Thymus (tissue), 11 donors: ENCODE measurements at regions not wholly inside any gene's neighbourhood (a gene's known extent, or its start where the extent isn't known, plus 50 kb on each side); places are given as distances from the start of the nearest gene placed in this dataset.

Experiments
- DNase-seq, 9 donors: peaks; one replicate each; pipeline ENCODE4 v3.0.0-alpha.2; 2013; ENCODE audit warnings: low spot score in 9 of 9, low read depth in 6 of 9, missing footprints in 1 of 9
- H3K27ac ChIP-seq, 2 donors: one replicate each; pipeline ENCODE4 v1.5.1; 2013; ENCODE audit warnings: control low read depth in 1 of 2, low read depth in 1 of 2, low read length in 1 of 2, mild to moderate bottlenecking in 1 of 2, moderate library complexity in 1 of 2
- H3K27me3 ChIP-seq, 2 donors: one replicate each; pipeline ENCODE4 v1.5.1; 2013; ENCODE audit warnings: low read length in 1 of 2; ENCODE audit not compliant: control insufficient read depth in 2 of 2, insufficient read depth in 1 of 2
- H3K36me3 ChIP-seq, 2 donors: one replicate each; pipeline ENCODE4 v1.5.1; 2013; ENCODE audit warnings: low read length in 1 of 2, mild to moderate bottlenecking in 1 of 2, moderate library complexity in 1 of 2; ENCODE audit not compliant: control insufficient read depth in 2 of 2, insufficient read depth in 2 of 2
- H3K4me1 ChIP-seq, 2 donors: one replicate each; pipeline ENCODE4 v1.5.1; 2013; ENCODE audit warnings: low read length in 2 of 2; ENCODE audit not compliant: control insufficient read depth in 2 of 2, insufficient read depth in 2 of 2
- H3K4me3 ChIP-seq, 2 donors: one replicate each; pipeline ENCODE4 v1.5.1; 2013; ENCODE audit warnings: low read length in 2 of 2, control low read depth in 1 of 2, mild to moderate bottlenecking in 1 of 2
- H3K9me3 ChIP-seq, 2 donors: one replicate each; pipeline ENCODE4 v1.5.1; 2013; ENCODE audit warnings: low read length in 1 of 2, mild to moderate bottlenecking in 1 of 2; ENCODE audit not compliant: control insufficient read depth in 2 of 2, insufficient read depth in 1 of 2
- WGBS: extraction: QIAGEN DNeasy Blood & Tissue Kit; methylation state at CpG from one replicate; pipeline ENCODE4 v1.1.7; 2013; 5-methylcytosine and 5-hydroxymethylcytosine counted together
- donor health status: healthy.

- Histone ChIP-seq H3K27me3 (no peaks in the 10 kb centered on the region), H3K27ac (no peak overlapping the region), H3K36me3 (no peaks in the 10 kb centered on the region), H3K4me1 (no peaks in the 10 kb centered on the region), H3K4me3 (no peak overlapping the region), H3K9me3 (no peaks in the 10 kb centered on the region)
- no peak for DNase-seq
- 22% methylated on average over 3 of the region's 3 CpGs for WGBS
Observed at GRCh38 chr3:99545941-99546580, 92.3 kb upstream of the COL8A1 start.

DNA sequence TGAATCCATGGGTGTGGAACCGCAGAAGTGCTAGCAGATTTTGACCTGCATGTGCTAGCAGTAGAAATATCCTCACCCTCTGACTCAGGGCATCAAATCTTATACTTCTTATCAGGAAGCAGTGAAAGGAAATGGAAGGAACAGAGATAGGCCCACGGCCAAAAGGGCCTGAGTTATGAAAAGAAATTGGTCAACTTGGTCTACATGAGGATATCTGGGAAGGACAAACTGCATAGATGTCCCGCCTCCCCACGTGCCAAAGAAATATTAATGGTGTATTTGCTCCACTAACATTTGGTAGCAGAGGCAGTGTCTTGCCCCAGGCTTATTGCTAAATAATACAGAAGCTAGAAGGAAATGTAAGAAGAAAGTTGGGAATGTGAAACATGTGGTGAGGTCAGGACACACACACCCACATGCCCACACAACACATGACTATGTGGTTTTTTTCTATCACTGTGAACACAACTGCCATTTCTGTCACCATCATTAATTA, 93.6 kb upstream of the COL8A1 start:
- Histone ChIP-seq H3K9me3 (no peaks in the 10 kb centered on the region), H3K27ac (no peak overlapping the region), H3K4me3 (no peak overlapping the region), H3K36me3 (no peaks in the 10 kb centered on the region), H3K27me3 (no peaks in the 10 kb centered on the region), H3K4me1 (no peaks in the 10 kb centered on the region)
- WGBS = 45% methylated on average over 4 of the region's 4 CpGs
- no peak for DNase-seq

- Histone ChIP-seq H3K4me3 (no peak overlapping the region), H3K9me3 (no peaks in the 10 kb centered on the region), H3K27ac (no peak overlapping the region), H3K4me1 (no peaks in the 10 kb centered on the region), H3K27me3 (no peaks in the 10 kb centered on the region), H3K36me3 (no peaks in the 10 kb centered on the region)
- 17% methylated on average over 1 of the region's 1 CpG for WGBS
- DNase-seq = no peak
Observed at GRCh38 chr3:99543796-99544195, 94.6 kb upstream of the COL8A1 start.

- no peaks in the 10 kb centered on the region for H3K27me3 ChIP-seq
- no peak for DNase-seq
- H3K4me3 ChIP-seq = no peak overlapping the region
- WGBS = 66% methylated on average over 4 of the region's 4 CpGs
- H3K9me3 ChIP-seq = no peaks in the 10 kb centered on the region
- no peaks in the 10 kb centered on the region for H3K4me1 ChIP-seq
- H3K36me3 ChIP-seq = no peaks in the 10 kb centered on the region
- H3K27ac ChIP-seq = no peak overlapping the region
Observed at GRCh38 chr3:99542767-99543518, 95.5 kb upstream of the COL8A1 start.

DNA sequence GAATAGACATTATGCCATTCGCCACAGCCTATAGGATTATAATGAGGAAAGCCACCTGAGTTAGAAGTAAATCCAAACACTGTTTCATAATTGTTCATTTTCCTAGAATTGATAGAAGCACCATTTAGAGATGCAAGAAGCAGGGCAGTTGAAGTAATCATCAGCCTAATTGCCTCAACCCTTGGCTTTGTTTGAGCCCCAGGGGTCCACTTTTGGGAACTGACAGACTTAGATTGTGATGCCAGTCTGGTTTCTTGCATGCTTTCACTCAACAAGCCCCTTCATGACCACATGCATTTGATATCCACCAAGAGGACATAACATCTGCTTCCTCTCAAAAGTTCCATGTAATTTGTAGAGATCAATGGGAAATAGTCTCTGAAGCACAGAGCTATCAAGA, 97.2 kb upstream of the COL8A1 start:
- no peaks in the 10 kb centered on the region for H3K9me3 ChIP-seq
- H3K4me3 ChIP-seq = no peak overlapping the region
- no peaks in the 10 kb centered on the region for H3K27me3 ChIP-seq
- H3K27ac ChIP-seq = no peak overlapping the region
- H3K4me1 ChIP-seq = no peaks in the 10 kb centered on the region
- no peaks in the 10 kb centered on the region for H3K36me3 ChIP-seq
- DNase-seq = no peak
- WGBS = 87% methylated on average over 1 of the region's 1 CpG

DNA sequence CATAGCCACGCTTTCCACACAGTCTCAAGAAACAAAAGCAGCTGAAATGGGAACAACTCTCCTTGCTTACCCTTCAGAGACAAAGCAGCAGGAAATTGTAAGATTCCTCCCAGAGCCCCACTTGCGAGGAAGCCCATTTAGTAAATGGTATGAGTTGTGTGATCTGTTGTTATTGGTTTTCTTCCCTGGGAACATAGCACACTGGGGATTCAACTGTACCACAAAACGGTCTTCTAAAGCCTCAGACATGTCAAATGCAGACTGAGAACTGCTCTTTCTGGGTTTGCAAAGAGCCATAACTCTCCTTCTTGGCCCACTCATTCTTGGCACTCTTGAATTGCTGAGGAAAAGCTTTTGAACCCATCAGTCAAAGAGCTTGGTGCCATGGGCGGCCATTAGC, 101.0 kb upstream of the COL8A1 start:
- no peak overlapping the region for H3K27ac ChIP-seq
- no peaks in the 10 kb centered on the region for H3K9me3 ChIP-seq
- no peak overlapping the region for H3K4me3 ChIP-seq
- no peaks in the 10 kb centered on the region for H3K27me3 ChIP-seq
- H3K4me1 ChIP-seq = no peaks in the 10 kb centered on the region
- no peak for DNase-seq
- no peaks in the 10 kb centered on the region for H3K36me3 ChIP-seq
- WGBS = 90% methylated on average over 4 of the region's 4 CpGs

GRCh38 chr3:99536555-99537314, 101.7 kb upstream of the COL8A1 start:
- no peaks in the 10 kb centered on the region for H3K4me1 ChIP-seq
- no peak for DNase-seq
- H3K4me3 ChIP-seq = no peak overlapping the region
- H3K27ac ChIP-seq = no peak overlapping the region
- H3K36me3 ChIP-seq = no peaks in the 10 kb centered on the region
- H3K9me3 ChIP-seq = no peaks in the 10 kb centered on the region
- 84% methylated on average over 2 of the region's 2 CpGs for WGBS
- H3K27me3 ChIP-seq = no peaks in the 10 kb centered on the region

GRCh38 chr3:99534951-99535704, 103.3 kb upstream of the COL8A1 start:
- Histone ChIP-seq H3K4me3 (no peak overlapping the region), H3K4me1 (no peaks in the 10 kb centered on the region), H3K27me3 (no peaks in the 10 kb centered on the region), H3K9me3 (no peaks in the 10 kb centered on the region), H3K36me3 (no peaks in the 10 kb centered on the region), H3K27ac (no peak overlapping the region)
- 92% methylated on average over 2 of the region's 2 CpGs for WGBS
- DNase-seq = no peak
